Ovary (tissue), 7 donors: ENCODE measurements at regions not wholly inside any gene's neighbourhood (a gene's known extent, or its start where the extent isn't known, plus 50 kb on each side); places are given as distances from the start of the nearest gene placed in this dataset.

Experiments
- DNase-seq, 5 donors: peaks; one replicate each; pipeline ENCODE4 v3.0.0-alpha.2; 2019 to 2020
- H3K27ac ChIP-seq, 2 donors: fragments of 200-600 bp; one replicate each; pipeline versions ENCODE4 v1.5.1 to v1.8.0; 2019 to 2022
- H3K27me3 ChIP-seq: fragments of 200-600 bp; one replicate; pipeline ENCODE4 v1.8.0; 2022
- H3K36me3 ChIP-seq: fragments of 200-600 bp; sonication (generic); one replicate; pipeline ENCODE4 v1.5.1; 2019
- H3K4me1 ChIP-seq: one replicate; pipeline ENCODE4 v1.8.1; 2013; ENCODE audit warnings: mild to moderate bottlenecking, moderate library complexity; ENCODE audit not compliant: insufficient read depth
- H3K4me3 ChIP-seq: fragments of 200-600 bp; sonication (generic); one replicate; pipeline ENCODE4 v1.5.1; 2017
- H3K9me3 ChIP-seq, 2 donors: fragments of 200-600 bp in 1 of 2; sonication (generic) in 1 of 2; one replicate each; pipeline versions ENCODE4 v1.5.1 to v1.8.1; 2013 to 2019; ENCODE audit warnings: mild to moderate bottlenecking in 1 of 2, moderate library complexity in 1 of 2
- EP300 ChIP-seq: sonication (generic); formaldehyde crosslinking; IDR thresholded peaks from one replicate; pipeline ENCODE4 v1.6.1; 2017; ENCODE audit warnings: antibody characterized with exemption
- POLR2A ChIP-seq: fragments of 450-650 bp; IDR thresholded peaks from one replicate; pipeline ENCODE4 v1.6.1; 2017; ENCODE audit warnings: antibody characterized with exemption, mild to moderate bottlenecking, moderate library complexity
- WGBS, 3 donors: extraction: QIAGEN DNeasy Blood & Tissue Kit in 1 of 3; methylation state at CpG; one replicate each; pipeline versions ENCODE4 v1.1.5 to v1.1.7; 2013 to 2017; 5-methylcytosine and 5-hydroxymethylcytosine counted together
- intact Hi-C, 4 donors: fragments of 100-400 bp; cut with DNase I; formaldehyde crosslinking; loops; one replicate each; pipeline versions ENCODE4 v1.11.0 to v1.15.1; 2022 to 2023
- TF ChIP-seq, protein P1 (sequence below), 3 donors: fragments of 450-650 bp in 2 of 3; fragments of 200-600 bp in 1 of 3; IDR thresholded peaks; one replicate each; pipeline versions ENCODE4 v1.5.1 to v1.8.0; 2016 to 2022; ENCODE audit warnings: antibody characterized with exemption in 3 of 3, mild to moderate bottlenecking in 1 of 3
- donor health status: DM: no; HTN: no; CAD: no; lungs with moderate emphysema.
- donor health status: DM: no; HTN: no; CAD: no.
- donor health status: Bipolar disorder and iron deficiency.
- donor health status: DM: no; HTN: no; CAD: no.
- donor health status: DM: yes; HTN: yes; CAD: no.

- no peaks in the 10 kb centered on the region for H3K27me3 ChIP-seq
- H3K27ac ChIP-seq: no peak overlapping the region
- H3K36me3 ChIP-seq: no peaks in the 10 kb centered on the region
- no peak overlapping the region for H3K4me3 ChIP-seq
- 11 to 44% (median 23%) methylated on average over 7 of the region's 7 CpGs for WGBS, 3 donors
- H3K4me1 ChIP-seq: no peaks in the 10 kb centered on the region
- no peak for TF ChIP-seq EP300
- TF ChIP-seq, protein P1, sequence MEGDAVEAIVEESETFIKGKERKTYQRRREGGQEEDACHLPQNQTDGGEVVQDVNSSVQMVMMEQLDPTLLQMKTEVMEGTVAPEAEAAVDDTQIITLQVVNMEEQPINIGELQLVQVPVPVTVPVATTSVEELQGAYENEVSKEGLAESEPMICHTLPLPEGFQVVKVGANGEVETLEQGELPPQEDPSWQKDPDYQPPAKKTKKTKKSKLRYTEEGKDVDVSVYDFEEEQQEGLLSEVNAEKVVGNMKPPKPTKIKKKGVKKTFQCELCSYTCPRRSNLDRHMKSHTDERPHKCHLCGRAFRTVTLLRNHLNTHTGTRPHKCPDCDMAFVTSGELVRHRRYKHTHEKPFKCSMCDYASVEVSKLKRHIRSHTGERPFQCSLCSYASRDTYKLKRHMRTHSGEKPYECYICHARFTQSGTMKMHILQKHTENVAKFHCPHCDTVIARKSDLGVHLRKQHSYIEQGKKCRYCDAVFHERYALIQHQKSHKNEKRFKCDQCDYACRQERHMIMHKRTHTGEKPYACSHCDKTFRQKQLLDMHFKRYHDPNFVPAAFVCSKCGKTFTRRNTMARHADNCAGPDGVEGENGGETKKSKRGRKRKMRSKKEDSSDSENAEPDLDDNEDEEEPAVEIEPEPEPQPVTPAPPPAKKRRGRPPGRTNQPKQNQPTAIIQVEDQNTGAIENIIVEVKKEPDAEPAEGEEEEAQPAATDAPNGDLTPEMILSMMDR (IDR thresholded peaks at IDR 0.05): no peak
- H3K9me3 ChIP-seq: no peaks in the 10 kb centered on the region
- no peak for DNase-seq
- intact Hi-C loops: no loop called here
Observed at GRCh38 chr4:110294165-110294564, 95.8 kb upstream of the ELOVL6 start.

GRCh38 chr4:110292994-110293744 is 94.8 kb upstream of the ELOVL6 start:
- intact Hi-C loops: no loop called here
- TF ChIP-seq, protein P1 (IDR thresholded peaks at IDR 0.05): no peak
- no peak for TF ChIP-seq POLR2A
- no peak for TF ChIP-seq EP300
- no peaks in the 10 kb centered on the region for H3K36me3 ChIP-seq
- no peak overlapping the region for H3K27ac ChIP-seq
- H3K4me1 ChIP-seq: no peaks in the 10 kb centered on the region
- DNase-seq: no peak
- H3K9me3 ChIP-seq: no peaks in the 10 kb centered on the region
- 89 to 92% (median 91%) methylated on average over 23 of the region's 23 CpGs for WGBS, 3 donors
- H3K27me3 ChIP-seq: no peaks in the 10 kb centered on the region
- no peak overlapping the region for H3K4me3 ChIP-seq

DNA sequence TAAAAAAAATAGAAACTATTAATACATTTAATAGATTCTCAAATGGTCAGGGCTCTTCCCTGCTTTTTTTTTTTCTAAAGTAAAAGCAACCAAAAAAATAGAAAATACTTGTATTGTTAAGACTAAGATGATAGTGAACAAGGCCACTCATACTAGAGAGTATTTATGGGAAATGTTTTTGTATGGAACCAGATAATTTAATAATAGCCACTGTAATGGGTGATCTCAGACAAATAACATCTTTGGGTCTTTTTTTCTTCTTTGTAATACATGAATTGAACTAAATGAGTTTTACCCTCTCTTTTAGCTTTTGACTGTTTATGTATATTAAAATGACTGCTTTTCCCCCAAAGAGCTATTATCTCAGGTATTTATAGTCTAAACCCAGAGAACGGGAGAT is 92.1 kb upstream of the ELOVL6 start:
- Histone ChIP-seq H3K4me1 (no peaks in the 10 kb centered on the region), H3K36me3 (no peaks in the 10 kb centered on the region), H3K27me3 (no peaks in the 10 kb centered on the region), H3K4me3 (no peak overlapping the region), H3K9me3 (no peaks in the 10 kb centered on the region), H3K27ac (no peak overlapping the region)
- intact Hi-C loops: no loop called here
- no peak for DNase-seq
- WGBS, 3 donors: 32 to 65% (median 58%) methylated on average over 1 of the region's 1 CpG
- TF ChIP-seq POLR2A: no peak
- TF ChIP-seq EP300: no peak
- TF ChIP-seq, protein P1 (IDR thresholded peaks at IDR 0.05): no peak

GRCh38 chr4:110289601-110290100 is 91.2 kb upstream of the ELOVL6 start:
- TF ChIP-seq, protein P1 (IDR thresholded peaks at IDR 0.05): no peak
- no peak for TF ChIP-seq EP300
- no peak for TF ChIP-seq POLR2A
- H3K36me3 ChIP-seq: no peaks in the 10 kb centered on the region
- no peaks in the 10 kb centered on the region for H3K9me3 ChIP-seq
- no peaks in the 10 kb centered on the region for H3K27me3 ChIP-seq
- no peak for DNase-seq
- no peaks in the 10 kb centered on the region for H3K4me1 ChIP-seq
- intact Hi-C loops: no loop called here
- 87 to 97% (median 93%) methylated on average over 2 of the region's 2 CpGs for WGBS, 3 donors
- no peak overlapping the region for H3K4me3 ChIP-seq
- H3K27ac ChIP-seq: no peak overlapping the region
